H9 (cell line): ENCODE measurements at regions not wholly inside any gene's neighbourhood (a gene's known extent, or its start where the extent isn't known, plus 50 kb on each side); places are given as distances from the start of the nearest gene placed in this dataset.

Experiments
- DNase-seq: peaks from one replicate; pipeline ENCODE4 v3.0.0-alpha.2; 2017
- H2AFZ ChIP-seq: one replicate; pipeline ENCODE4 v1.6.1; 2013; ENCODE audit warnings: mild to moderate bottlenecking, low read length, control low read depth, moderate library complexity
- H2AK5ac ChIP-seq: 2 replicates; pipeline ENCODE4 v1.6.1; 2013; ENCODE audit warnings: low read length, control low read depth, mixed read lengths; ENCODE audit not compliant: insufficient read length
- H2BK120ac ChIP-seq: one replicate; pipeline ENCODE4 v1.6.1; 2013; ENCODE audit warnings: low read depth, mild to moderate bottlenecking, low read length, control low read depth, inconsistent platforms; ENCODE audit not compliant: poor library complexity, severe bottlenecking
- H2BK12ac ChIP-seq: 2 replicates; pipeline ENCODE4 v1.6.1; 2013; ENCODE audit warnings: low read length, control low read depth, mixed read lengths, low read depth; ENCODE audit not compliant: insufficient read length
- H2BK15ac ChIP-seq: 2 replicates; pipeline ENCODE4 v1.6.1; 2013; ENCODE audit warnings: low read depth, low read length, control low read depth
- H2BK20ac ChIP-seq: one replicate; pipeline ENCODE4 v1.6.1; 2013; ENCODE audit warnings: low read depth, mild to moderate bottlenecking, low read length, control low read depth, inconsistent platforms; ENCODE audit not compliant: poor library complexity, severe bottlenecking
- H2BK5ac ChIP-seq: 2 replicates; pipeline ENCODE4 v1.6.1; 2013; ENCODE audit warnings: low read length, control low read depth, mixed read lengths; ENCODE audit not compliant: insufficient read length
- H3K14ac ChIP-seq: 2 replicates; pipeline ENCODE4 v1.6.1; 2013; ENCODE audit warnings: low read length, control low read depth; ENCODE audit not compliant: insufficient read depth
- H3K18ac ChIP-seq: 2 replicates; pipeline ENCODE4 v1.6.1; 2013; ENCODE audit warnings: low read depth, mild to moderate bottlenecking, mixed read lengths, low read length, control low read depth; ENCODE audit not compliant: insufficient read length
- H3K23ac ChIP-seq: 2 replicates; pipeline ENCODE4 v1.6.1; 2013; ENCODE audit warnings: low read length, control low read depth, mixed read lengths, low read depth; ENCODE audit not compliant: insufficient read length
- H3K23me2 ChIP-seq: 2 replicates; pipeline ENCODE4 v1.6.1; 2013; ENCODE audit warnings: low read depth, mild to moderate bottlenecking, mixed read lengths, low read length, control low read depth; ENCODE audit not compliant: insufficient read length, poor library complexity, severe bottlenecking
- H3K27ac ChIP-seq: 2 replicates; pipeline ENCODE4 v1.5.1; 2013; ENCODE audit warnings: low read length, control low read depth, mixed read lengths, low read depth; ENCODE audit not compliant: insufficient read length
- H3K27me3 ChIP-seq: 2 replicates; pipeline ENCODE4 v1.6.1; 2013; ENCODE audit warnings: low read length, control low read depth, inconsistent platforms; ENCODE audit not compliant: insufficient read depth
- H3K4ac ChIP-seq: 2 replicates; pipeline ENCODE4 v1.6.1; 2013; ENCODE audit warnings: low read depth, mild to moderate bottlenecking, control low read depth, inconsistent platforms, low read length, moderate library complexity
- H3K4me1 ChIP-seq: 2 replicates; pipeline ENCODE4 v1.6.1; 2013; ENCODE audit warnings: low read length, control low read depth, inconsistent platforms; ENCODE audit not compliant: insufficient read depth
- H3K4me2 ChIP-seq: 2 replicates; pipeline ENCODE4 v1.6.1; 2013; ENCODE audit warnings: low read length, control low read depth, mixed read lengths; ENCODE audit not compliant: insufficient read length, insufficient read depth
- H3K56ac ChIP-seq: 2 replicates; pipeline ENCODE4 v1.6.1; 2013; ENCODE audit warnings: low read depth, mild to moderate bottlenecking, mixed read lengths, low read length, control low read depth; ENCODE audit not compliant: insufficient read length
- H3K79me1 ChIP-seq: 2 replicates; pipeline ENCODE4 v1.6.1; 2013; ENCODE audit warnings: low read depth, mild to moderate bottlenecking, moderate library complexity, low read length, control low read depth, inconsistent platforms; ENCODE audit not compliant: insufficient read depth, poor library complexity, severe bottlenecking
- H3K79me2 ChIP-seq: 2 replicates; pipeline ENCODE4 v1.6.1; 2013; ENCODE audit warnings: low read length, control low read depth, inconsistent platforms; ENCODE audit not compliant: insufficient read depth
- H3K9ac ChIP-seq: 2 replicates; pipeline ENCODE4 v1.6.1; 2013; ENCODE audit warnings: low read length, control low read depth, mixed read lengths; ENCODE audit not compliant: insufficient read length; ENCODE audit errors: extremely low read depth
- H3K9me3 ChIP-seq: one replicate; pipeline ENCODE4 v1.6.1; 2013; ENCODE audit warnings: low read depth, low read length, inconsistent platforms; ENCODE audit not compliant: control insufficient read depth
- H3T11ph ChIP-seq: one replicate; pipeline ENCODE4 v1.6.1; 2013; ENCODE audit warnings: mild to moderate bottlenecking, low read length, control low read depth, inconsistent platforms
- H4K20me1 ChIP-seq: one replicate; pipeline ENCODE4 v1.6.1; 2013; ENCODE audit not compliant: control insufficient read depth, insufficient read length, insufficient read depth
- H4K5ac ChIP-seq: 2 replicates; pipeline ENCODE4 v1.6.1; 2013; ENCODE audit warnings: low read depth, mild to moderate bottlenecking, mixed read lengths, low read length, control low read depth; ENCODE audit not compliant: insufficient read length
- H4K8ac ChIP-seq: replicated peaks from 2 replicates; pipeline ENCODE4 v1.6.1; 2013; ENCODE audit warnings: low read length, control low read depth, mixed read lengths, low read depth; ENCODE audit not compliant: insufficient read length
- H4K91ac ChIP-seq: 2 replicates; pipeline ENCODE4 v1.6.1; 2013; ENCODE audit warnings: low read depth, mild to moderate bottlenecking, moderate library complexity, mixed read lengths, low read length, control low read depth; ENCODE audit not compliant: insufficient read length
- H3K27ac Mint-ChIP-seq, 3 experiments: 2 replicates in 2 of 3; 3 replicates in 1 of 3; pipeline ENCODE4 v1.8.0; 2020 to 2021; ENCODE audit warnings: mixed read lengths in 3 of 3, mild to moderate bottlenecking in 1 of 3, moderate library complexity in 1 of 3
- H3K27me3 Mint-ChIP-seq: 2 replicates; pipeline ENCODE4 v1.8.0; 2021; ENCODE audit warnings: low read depth, mild to moderate bottlenecking, moderate library complexity, mixed read lengths
- H3K36me3 Mint-ChIP-seq, 3 experiments: 2 replicates in 2 of 3; 3 replicates in 1 of 3; pipeline ENCODE4 v1.8.0; 2020 to 2021; ENCODE audit warnings: low read depth in 3 of 3, mixed read lengths in 3 of 3; ENCODE audit not compliant: insufficient read depth in 1 of 3
- H3K4me1 Mint-ChIP-seq, 2 experiments: 2 replicates each; pipeline ENCODE4 v1.8.0; 2020; ENCODE audit warnings: mixed read lengths in 2 of 2
- H3K4me3 Mint-ChIP-seq, 2 experiments: 2 replicates in 1 of 2; 3 replicates in 1 of 2; pipeline ENCODE4 v1.8.0; 2020 to 2021; ENCODE audit warnings: mild to moderate bottlenecking in 2 of 2, mixed read lengths in 2 of 2, moderate library complexity in 1 of 2
- H3K9me3 Mint-ChIP-seq, 2 experiments: 2 replicates in 1 of 2; 3 replicates in 1 of 2; pipeline ENCODE4 v1.8.0; 2020; ENCODE audit warnings: mild to moderate bottlenecking in 2 of 2, mixed read lengths in 2 of 2, moderate library complexity in 1 of 2
- CTCF ChIP-seq: fragments of 200-600 bp; sonication (generic); conservative IDR thresholded peaks from 3 replicates; pipeline ENCODE4 v1.8.0; 2021; ENCODE audit warnings: antibody characterized with exemption, mild to moderate bottlenecking
- WGBS: extraction: QIAGEN DNeasy Blood & Tissue Kit; methylation state at CpG from one replicate; pipeline ENCODE4 v1.1.7; 2013; ENCODE audit warnings: missing lambda C conversion rate, low lambda C conversion rate, mixed read lengths; ENCODE audit not compliant: insufficient read length; ENCODE audit errors: extremely low coverage; 5-methylcytosine and 5-hydroxymethylcytosine counted together

- H3K36me3 Mint-ChIP-seq = peaks cover 0 to 16% (median 4%) of the 10 kb centered on the region in 3 experiments; a peak in 6 of 7 replicates
- Histone ChIP-seq H2BK5ac (no peak overlapping the region), H4K20me1 (no peaks in the 10 kb centered on the region), H3K9me3 (no peaks in the 10 kb centered on the region), H3K4ac (no peak overlapping the region), H3K18ac (no peak overlapping the region), H4K8ac (no peak overlapping the region), H2AFZ (no peak overlapping the region), H3K4me2 (no peak overlapping the region), H3K79me1 (no peaks in the 10 kb centered on the region), H2BK120ac (no peak overlapping the region), H3K56ac (no peak overlapping the region), H4K5ac (no peak overlapping the region), H3K14ac (no peak overlapping the region), H4K91ac (no peak overlapping the region), H2BK12ac (no peak overlapping the region), H3K27ac (no peak overlapping the region), H3K4me1 (no peaks in the 10 kb centered on the region), H3K27me3 (no peaks in the 10 kb centered on the region), H3K23me2 (no peaks in the 10 kb centered on the region), H3K9ac (no peak overlapping the region), H2BK20ac (no peak overlapping the region), H3K79me2 (no peaks in the 10 kb centered on the region), H3T11ph (no peak overlapping the region), H2BK15ac (no peak overlapping the region), H2AK5ac (no peak overlapping the region), H3K23ac (no peak overlapping the region)
- no peaks in the 10 kb centered on the region for H3K27me3 Mint-ChIP-seq
- H3K9me3 Mint-ChIP-seq = peaks cover 8 to 10% of the 10 kb centered on the region in 2 experiments; a peak in 3 of 5 replicates
- no CpG with 5 or more reads among the region's 2 CpGs for WGBS
- no peak for DNase-seq
- no peaks in the 10 kb centered on the region; a peak in 1 of 4 replicates for H3K4me1 Mint-ChIP-seq
- no peak for TF ChIP-seq CTCF
- no peak overlapping the region for H3K4me3 Mint-ChIP-seq
- no peak overlapping the region for H3K27ac Mint-ChIP-seq
These were observed 756.8 kb upstream of the KLHL29 start for GRCh38 chr2:22628221-22628620.
